CD14-positive monocyte (primary cell): ENCODE measurements at regions not wholly inside any gene's neighbourhood (a gene's known extent, or its start where the extent isn't known, plus 50 kb on each side); places are given as distances from the start of the nearest gene placed in this dataset.

ENCODE experiments used
- DNase-seq, 3 donors: peaks; one replicate each; pipeline ENCODE4 v3.0.0-alpha.2; 2011 to 2022
- H2AFZ ChIP-seq: 2 replicates; pipeline ENCODE4 v1.6.0; 2012; ENCODE audit warnings: mild to moderate bottlenecking, low read depth, low read length, inconsistent platforms; ENCODE audit not compliant: insufficient read depth, poor library complexity, severe bottlenecking
- H3K27ac ChIP-seq, 2 donors: 1 replicate in 1 of 2; 2 replicates in 1 of 2; pipeline ENCODE4 v1.5.1; 2012 to 2013; ENCODE audit warnings: low read length in 2 of 2, control low read depth in 1 of 2, inconsistent platforms in 1 of 2, low read depth in 1 of 2, mild to moderate bottlenecking in 1 of 2
- H3K27me3 ChIP-seq, 2 donors: one replicate each; pipeline versions ENCODE4 v1.6.0 to v1.6.1; 2011 to 2013; ENCODE audit warnings: low read length in 2 of 2; ENCODE audit not compliant: control insufficient read depth in 2 of 2, insufficient read depth in 2 of 2
- H3K36me3 ChIP-seq, 2 donors: replicated peaks in 1 of 2; 1 replicate in 1 of 2; 2 replicates in 1 of 2; pipeline versions ENCODE4 v1.5.1 to v1.6.1; 2012 to 2013; ENCODE audit warnings: low read length in 2 of 2, control low read depth in 1 of 2, inconsistent platforms in 1 of 2, mild to moderate bottlenecking in 1 of 2; ENCODE audit not compliant: insufficient read depth in 2 of 2, control insufficient read depth in 1 of 2
- H3K4me1 ChIP-seq, 2 donors: 1 replicate in 1 of 2; 2 replicates in 1 of 2; pipeline versions ENCODE4 v1.5.1 to v1.6.1; 2012 to 2013; ENCODE audit warnings: low read length in 2 of 2, control low read depth in 1 of 2, inconsistent platforms in 1 of 2, mild to moderate bottlenecking in 1 of 2, moderate library complexity in 1 of 2; ENCODE audit not compliant: insufficient read depth in 2 of 2, control insufficient read depth in 1 of 2
- H3K4me2 ChIP-seq: replicated peaks from 2 replicates; pipeline ENCODE3; 2012; ENCODE audit warnings: low read length, moderate library complexity, mild to moderate bottlenecking; ENCODE audit not compliant: poor library complexity, severe bottlenecking; ENCODE audit errors: extremely low read depth
- H3K4me3 ChIP-seq, 3 experiments: fragments of 200-600 bp in 1 of 3; sonication (generic) in 1 of 3; replicated peaks in 1 of 3; 1 replicate in 2 of 3; 2 replicates in 1 of 3; pipeline ENCODE4 v1.5.1; 2011 to 2013; ENCODE audit warnings: low read length in 3 of 3, mild to moderate bottlenecking in 3 of 3, control low read depth in 2 of 3, low read depth in 2 of 3, inconsistent platforms in 1 of 3, moderate library complexity in 1 of 3
- H3K79me2 ChIP-seq: 2 replicates; pipeline ENCODE4 v1.6.0; 2012; ENCODE audit warnings: mild to moderate bottlenecking, control low read depth, inconsistent platforms, low read length, moderate library complexity; ENCODE audit not compliant: insufficient read depth
- H3K9ac ChIP-seq: 2 replicates; pipeline ENCODE4 v1.6.0; 2017; ENCODE audit warnings: low read length, mild to moderate bottlenecking; ENCODE audit not compliant: insufficient read depth, poor library complexity, severe bottlenecking
- H3K9me3 ChIP-seq, 2 donors: replicated peaks in 1 of 2; 1 replicate in 1 of 2; 2 replicates in 1 of 2; pipeline versions ENCODE4 v1.5.1 to v1.6.1; 2012 to 2013; ENCODE audit warnings: low read length in 2 of 2, control low read depth in 1 of 2; ENCODE audit not compliant: control insufficient read depth in 1 of 2, insufficient read depth in 1 of 2
- H4K20me1 ChIP-seq: 2 replicates; pipeline ENCODE4 v1.6.0; 2012; ENCODE audit warnings: mild to moderate bottlenecking, low read length, control low read depth, moderate library complexity; ENCODE audit not compliant: insufficient read depth
- H3K27ac Mint-ChIP-seq, 7 donors: one replicate each; pipeline ENCODE4 v1.8.0; 2020; ENCODE audit warnings: mild to moderate bottlenecking in 7 of 7, mixed read lengths in 7 of 7, moderate library complexity in 6 of 7, inconsistent platforms in 2 of 7
- H3K27me3 Mint-ChIP-seq, 3 donors: one replicate each; pipeline ENCODE4 v1.8.0; 2021 to 2022; ENCODE audit warnings: low read depth in 3 of 3, mild to moderate bottlenecking in 3 of 3, mixed read lengths in 3 of 3, moderate library complexity in 3 of 3, inconsistent platforms in 1 of 3
- H3K36me3 Mint-ChIP-seq, 2 donors: one replicate each; pipeline ENCODE4 v1.8.0; 2020; ENCODE audit warnings: mixed read lengths in 2 of 2, inconsistent platforms in 1 of 2, mild to moderate bottlenecking in 1 of 2
- H3K4me1 Mint-ChIP-seq: one replicate; pipeline ENCODE4 v1.8.0; 2020; ENCODE audit warnings: mild to moderate bottlenecking, mixed read lengths
- H3K4me3 Mint-ChIP-seq, 2 donors: one replicate each; pipeline ENCODE4 v1.8.0; 2020; ENCODE audit warnings: mild to moderate bottlenecking in 2 of 2, mixed read lengths in 2 of 2, moderate library complexity in 1 of 2
- H3K9me3 Mint-ChIP-seq, 7 donors: one replicate each; pipeline ENCODE4 v1.8.0; 2020 to 2022; ENCODE audit warnings: mixed read lengths in 7 of 7, mild to moderate bottlenecking in 6 of 7, moderate library complexity in 6 of 7, inconsistent platforms in 2 of 7
- WGBS: methylation state at CpG from one replicate; pipeline ENCODE4 v1.1.5; 2013; ENCODE audit warnings: missing lambda C conversion rate; ENCODE audit not compliant: insufficient coverage; 5-methylcytosine and 5-hydroxymethylcytosine counted together
- intact Hi-C, 2 donors: fragments of 100-400 bp; cut with micrococcal nuclease; formaldehyde crosslinking; loops; one replicate each; pipeline versions ENCODE4 v1.15.0 to v1.15.1; 2023
- TF ChIP-seq, protein P1 (sequence below): fragments of 200-600 bp; IDR thresholded peaks from one replicate; pipeline ENCODE4 v1.8.0; 2022; ENCODE audit warnings: antibody characterized with exemption, mild to moderate bottlenecking

DNA sequence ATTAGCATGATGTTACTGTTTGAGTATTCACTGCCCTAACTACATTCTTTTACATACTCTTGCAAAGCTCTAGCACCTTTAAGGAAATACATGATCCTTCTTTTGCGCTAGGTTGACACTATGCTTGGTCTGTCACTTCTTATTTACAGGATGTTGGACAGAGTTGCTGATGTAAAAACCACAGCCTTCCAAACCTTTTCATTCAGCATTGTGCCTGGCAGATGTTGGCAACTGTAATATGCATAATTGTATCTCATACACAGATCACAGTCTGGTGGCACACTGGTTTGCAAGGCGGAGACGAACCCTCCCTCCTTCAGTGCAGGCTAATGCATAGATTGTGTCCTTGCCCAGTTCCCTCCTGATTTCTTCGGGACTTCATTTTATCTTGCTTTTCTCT lies 224.1 kb downstream of the SNX19 start:
- no peaks in the 10 kb centered on the region for H3K36me3 Mint-ChIP-seq
- 100% methylated on average over 3 of the region's 4 CpGs for WGBS

DNA sequence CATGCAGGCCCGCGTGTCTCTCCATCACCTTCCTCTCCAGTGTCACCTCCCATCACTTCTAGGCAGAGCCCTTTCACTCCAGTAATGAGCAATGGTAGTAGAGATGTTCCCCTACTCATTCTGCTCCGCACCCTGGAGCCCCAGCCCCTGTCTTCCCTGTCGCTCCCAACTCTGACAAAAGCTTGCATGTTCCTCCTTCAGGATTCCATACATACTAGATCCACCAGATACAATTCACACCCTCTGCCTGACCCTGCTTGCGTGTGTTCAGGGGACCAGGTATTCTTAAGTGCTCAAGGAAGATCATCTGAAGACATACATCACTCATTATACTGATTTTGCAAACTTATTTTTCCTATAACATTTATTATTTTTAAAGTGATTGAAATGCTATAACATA lies 222.7 kb downstream of the SNX19 start:
- 83% methylated on average over 1 of the region's 5 CpGs for WGBS

More for the DNA sequence above, 224.1 kb downstream of the SNX19 start:
- H3K4me3 Mint-ChIP-seq = no peak overlapping the region
- no peak overlapping the region for H3K9ac ChIP-seq
- no peaks in the 10 kb centered on the region for H3K79me2 ChIP-seq
- no peak overlapping the region for H2AFZ ChIP-seq
- TF ChIP-seq, protein P1, sequence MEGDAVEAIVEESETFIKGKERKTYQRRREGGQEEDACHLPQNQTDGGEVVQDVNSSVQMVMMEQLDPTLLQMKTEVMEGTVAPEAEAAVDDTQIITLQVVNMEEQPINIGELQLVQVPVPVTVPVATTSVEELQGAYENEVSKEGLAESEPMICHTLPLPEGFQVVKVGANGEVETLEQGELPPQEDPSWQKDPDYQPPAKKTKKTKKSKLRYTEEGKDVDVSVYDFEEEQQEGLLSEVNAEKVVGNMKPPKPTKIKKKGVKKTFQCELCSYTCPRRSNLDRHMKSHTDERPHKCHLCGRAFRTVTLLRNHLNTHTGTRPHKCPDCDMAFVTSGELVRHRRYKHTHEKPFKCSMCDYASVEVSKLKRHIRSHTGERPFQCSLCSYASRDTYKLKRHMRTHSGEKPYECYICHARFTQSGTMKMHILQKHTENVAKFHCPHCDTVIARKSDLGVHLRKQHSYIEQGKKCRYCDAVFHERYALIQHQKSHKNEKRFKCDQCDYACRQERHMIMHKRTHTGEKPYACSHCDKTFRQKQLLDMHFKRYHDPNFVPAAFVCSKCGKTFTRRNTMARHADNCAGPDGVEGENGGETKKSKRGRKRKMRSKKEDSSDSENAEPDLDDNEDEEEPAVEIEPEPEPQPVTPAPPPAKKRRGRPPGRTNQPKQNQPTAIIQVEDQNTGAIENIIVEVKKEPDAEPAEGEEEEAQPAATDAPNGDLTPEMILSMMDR = no peak
- H3K27ac Mint-ChIP-seq = no peak overlapping the region
- H3K4me1 ChIP-seq = no peaks in the 10 kb centered on the region
- DNase-seq = no peak
- H3K4me1 Mint-ChIP-seq = no peaks in the 10 kb centered on the region
- intact Hi-C loops = no loop called here
- no peak overlapping the region for H3K27ac ChIP-seq
- H3K4me3 ChIP-seq = no peak overlapping the region
- no peaks in the 10 kb centered on the region for H3K36me3 ChIP-seq
- H3K9me3 ChIP-seq = no peaks in the 10 kb centered on the region
- H4K20me1 ChIP-seq = no peaks in the 10 kb centered on the region
- H3K27me3 Mint-ChIP-seq = no peaks in the 10 kb centered on the region
- H3K9me3 Mint-ChIP-seq = peaks cover 0 to 5% (median 0%) of the 10 kb centered on the region in 7 donors
- H3K27me3 ChIP-seq = no peaks in the 10 kb centered on the region
- H3K4me2 ChIP-seq = no peak overlapping the region

More for the DNA sequence above, 222.7 kb downstream of the SNX19 start:
- H3K4me1 Mint-ChIP-seq = no peaks in the 10 kb centered on the region
- Histone ChIP-seq H4K20me1 (no peaks in the 10 kb centered on the region), H3K4me2 (no peak overlapping the region), H3K4me3 (no peak overlapping the region), H3K9me3 (no peaks in the 10 kb centered on the region), H3K79me2 (no peaks in the 10 kb centered on the region), H2AFZ (no peak overlapping the region), H3K36me3 (no peaks in the 10 kb centered on the region), H3K4me1 (no peaks in the 10 kb centered on the region), H3K27me3 (no peaks in the 10 kb centered on the region), H3K27ac (no peak overlapping the region), H3K9ac (no peak overlapping the region)
- no peak overlapping the region for H3K27ac Mint-ChIP-seq
- H3K9me3 Mint-ChIP-seq = peaks cover 0 to 5% (median 0%) of the 10 kb centered on the region in 7 donors
- intact Hi-C loops = no loop called here
- no peak for DNase-seq
- TF ChIP-seq, protein P1 = no peak
- no peaks in the 10 kb centered on the region for H3K36me3 Mint-ChIP-seq
- H3K4me3 Mint-ChIP-seq = no peak overlapping the region
- peaks cover 0 to 2% (median 0%) of the 10 kb centered on the region in 3 donors for H3K27me3 Mint-ChIP-seq
